Type B pancreatic cell (in vitro differentiated cells): ENCODE measurements at regions not wholly inside any gene's neighbourhood (a gene's known extent, or its start where the extent isn't known, plus 50 kb on each side); places are given as distances from the start of the nearest gene placed in this dataset.

Experiments used
- DNase-seq: peaks from one replicate; pipeline ENCODE4 v3.0.0; 2021; ENCODE audit warnings: mixed read lengths; ENCODE audit not compliant: unreplicated experiment; ENCODE audit errors: extremely low spot score
- H3K27ac Mint-ChIP-seq: 2 replicates; pipeline ENCODE4 v1.8.0; 2021; ENCODE audit warnings: mild to moderate bottlenecking, mixed read lengths
- H3K27me3 Mint-ChIP-seq: 2 replicates; pipeline ENCODE4 v1.8.0; 2021; ENCODE audit warnings: mixed read lengths
- H3K36me3 Mint-ChIP-seq: 2 replicates; pipeline ENCODE4 v1.8.0; 2021; ENCODE audit warnings: mixed read lengths
- H3K4me1 Mint-ChIP-seq: one replicate; pipeline ENCODE4 v1.8.0; 2021; ENCODE audit warnings: mixed read lengths; ENCODE audit not compliant: unreplicated experiment
- H3K4me3 Mint-ChIP-seq: 2 replicates; pipeline ENCODE4 v1.8.0; 2021; ENCODE audit warnings: mild to moderate bottlenecking, mixed read lengths
- H3K9me3 Mint-ChIP-seq: 2 replicates; pipeline ENCODE4 v1.8.0; 2021; ENCODE audit warnings: mixed read lengths
- TF ChIP-seq, protein P1 (sequence below): fragments of 200-600 bp; sonication (generic); conservative IDR thresholded peaks from 2 replicates; pipeline ENCODE4 v1.5.0; 2021; ENCODE audit warnings: antibody characterized with exemption, mild to moderate bottlenecking

DNA sequence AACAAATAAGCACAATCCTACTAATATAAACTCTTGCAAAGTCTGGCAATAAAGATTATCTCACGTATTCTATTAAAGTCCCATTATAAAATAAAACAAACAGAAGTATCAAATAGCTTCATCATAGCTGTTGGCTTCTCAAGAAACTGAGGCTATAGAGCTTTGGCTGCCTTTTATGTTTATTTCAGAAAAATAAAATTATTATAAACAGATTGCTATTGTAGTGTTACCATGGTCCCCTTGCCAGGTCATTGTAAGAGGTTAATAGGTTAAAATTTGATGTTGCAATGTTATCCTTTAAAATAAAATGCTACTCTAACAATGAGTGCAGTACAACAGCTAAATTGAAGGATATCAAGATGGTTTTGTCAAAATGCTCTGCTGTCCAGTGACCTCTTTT, 828.8 kb upstream of the SOX9 start:
- Mint-ChIP-seq H3K4me1 (peaks cover 7% of the 10 kb centered on the region), H3K27me3 (peaks cover 13% of the 10 kb centered on the region), H3K9me3 (no peaks in the 10 kb centered on the region), H3K36me3 (no peaks in the 10 kb centered on the region), H3K4me3 (no peak overlapping the region), H3K27ac (no peak overlapping the region)
- TF ChIP-seq, protein P1, sequence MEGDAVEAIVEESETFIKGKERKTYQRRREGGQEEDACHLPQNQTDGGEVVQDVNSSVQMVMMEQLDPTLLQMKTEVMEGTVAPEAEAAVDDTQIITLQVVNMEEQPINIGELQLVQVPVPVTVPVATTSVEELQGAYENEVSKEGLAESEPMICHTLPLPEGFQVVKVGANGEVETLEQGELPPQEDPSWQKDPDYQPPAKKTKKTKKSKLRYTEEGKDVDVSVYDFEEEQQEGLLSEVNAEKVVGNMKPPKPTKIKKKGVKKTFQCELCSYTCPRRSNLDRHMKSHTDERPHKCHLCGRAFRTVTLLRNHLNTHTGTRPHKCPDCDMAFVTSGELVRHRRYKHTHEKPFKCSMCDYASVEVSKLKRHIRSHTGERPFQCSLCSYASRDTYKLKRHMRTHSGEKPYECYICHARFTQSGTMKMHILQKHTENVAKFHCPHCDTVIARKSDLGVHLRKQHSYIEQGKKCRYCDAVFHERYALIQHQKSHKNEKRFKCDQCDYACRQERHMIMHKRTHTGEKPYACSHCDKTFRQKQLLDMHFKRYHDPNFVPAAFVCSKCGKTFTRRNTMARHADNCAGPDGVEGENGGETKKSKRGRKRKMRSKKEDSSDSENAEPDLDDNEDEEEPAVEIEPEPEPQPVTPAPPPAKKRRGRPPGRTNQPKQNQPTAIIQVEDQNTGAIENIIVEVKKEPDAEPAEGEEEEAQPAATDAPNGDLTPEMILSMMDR = no peak
- DNase-seq = no peak

DNA sequence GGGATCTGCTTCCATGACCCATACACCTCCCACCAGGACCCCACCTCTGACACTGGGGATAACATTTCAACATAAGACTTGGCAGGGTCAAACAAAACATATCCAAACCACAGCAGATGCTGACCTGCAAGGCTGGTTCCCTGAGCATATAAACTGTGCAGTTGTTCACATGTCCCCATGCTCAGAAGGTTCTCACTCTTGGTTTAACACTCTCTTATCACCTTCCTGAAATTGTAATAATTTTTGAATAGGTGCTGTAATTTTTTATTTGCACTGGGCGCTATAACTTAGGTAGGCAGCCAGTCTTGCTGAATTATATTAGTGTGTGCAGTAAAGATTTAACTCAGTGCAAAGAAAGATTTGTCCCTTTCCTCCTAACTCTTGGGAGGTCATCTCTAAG, 824.8 kb upstream of the SOX9 start:
- no peaks in the 10 kb centered on the region for H3K4me1 Mint-ChIP-seq
- H3K27me3 Mint-ChIP-seq = peaks cover 6% of the 10 kb centered on the region
- DNase-seq = no peak
- H3K27ac Mint-ChIP-seq = no peak overlapping the region
- H3K9me3 Mint-ChIP-seq = no peaks in the 10 kb centered on the region
- no peaks in the 10 kb centered on the region for H3K36me3 Mint-ChIP-seq
- TF ChIP-seq, protein P1 = no peak
- H3K4me3 Mint-ChIP-seq = no peak overlapping the region

DNA sequence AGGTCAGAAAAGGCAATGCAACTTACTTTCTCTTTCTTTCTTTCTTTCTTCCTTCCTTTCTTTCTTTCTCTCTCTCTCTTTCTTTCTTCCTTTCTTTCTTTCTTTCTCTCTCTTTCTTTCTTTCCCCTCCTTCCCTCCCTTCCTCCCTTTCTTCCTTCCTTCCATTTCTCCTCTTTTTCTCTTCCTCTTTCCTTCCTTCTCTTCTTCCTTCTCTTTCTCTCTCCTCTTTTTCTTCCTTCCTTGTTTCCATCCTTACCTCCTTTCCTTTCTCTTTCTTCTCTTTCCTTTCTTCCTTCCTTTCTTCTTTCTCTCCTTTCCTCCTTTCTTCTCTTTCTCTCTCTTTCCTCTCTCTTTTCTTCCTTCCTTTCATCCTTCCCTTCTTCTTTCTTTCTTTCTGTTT, 819.8 kb upstream of the SOX9 start:
- Mint-ChIP-seq H3K4me3 (no peak overlapping the region), H3K27ac (no peak overlapping the region), H3K36me3 (no peaks in the 10 kb centered on the region), H3K4me1 (no peaks in the 10 kb centered on the region), H3K27me3 (peaks cover 10% of the 10 kb centered on the region), H3K9me3 (peaks cover 10% of the 10 kb centered on the region)
- TF ChIP-seq, protein P1 = no peak
- DNase-seq = no peak

DNA sequence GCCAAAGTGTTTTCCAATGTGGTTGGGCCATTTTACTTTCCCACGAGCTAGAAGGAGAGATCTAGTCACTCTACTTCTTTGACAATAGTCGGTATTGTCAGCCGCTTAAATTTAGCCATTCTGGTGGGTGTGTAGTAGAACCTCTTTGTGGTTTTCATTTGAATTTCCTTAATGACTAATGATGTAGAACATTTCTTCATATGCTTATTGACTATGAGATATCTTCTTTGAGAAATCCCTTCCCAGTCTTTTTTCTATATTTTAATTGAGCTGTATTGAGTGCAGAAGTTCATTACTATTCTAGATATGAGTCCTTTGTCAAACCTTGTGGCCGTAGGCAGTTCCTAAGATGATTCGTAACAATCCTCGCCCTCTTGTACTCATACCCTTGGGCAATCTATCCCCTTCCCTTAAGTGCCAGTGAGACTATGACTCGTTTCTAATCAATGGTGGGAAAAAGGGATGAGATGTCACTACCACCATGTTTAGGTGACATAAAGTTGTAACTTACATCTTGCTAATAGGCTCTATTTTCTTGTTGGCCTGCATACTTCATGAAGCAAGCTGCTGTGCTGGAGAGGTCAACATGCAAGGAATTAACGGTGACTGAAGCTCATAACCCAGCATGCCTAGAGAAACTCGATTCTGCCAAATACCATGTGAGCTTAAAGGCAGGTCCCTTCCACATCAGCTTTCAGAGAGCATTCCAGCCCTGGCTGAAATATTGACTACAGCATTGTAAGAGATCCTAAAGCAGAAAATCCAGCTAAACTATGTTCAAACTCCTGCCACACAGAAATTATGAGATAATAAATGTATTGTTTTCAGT, 817.9 kb upstream of the SOX9 start:
- Mint-ChIP-seq H3K4me3 (no peak overlapping the region), H3K36me3 (no peaks in the 10 kb centered on the region), H3K27ac (no peak overlapping the region), H3K27me3 (peaks cover 10% of the 10 kb centered on the region), H3K9me3 (peaks cover 16% of the 10 kb centered on the region), H3K4me1 (no peaks in the 10 kb centered on the region)
- DNase-seq = no peak
- TF ChIP-seq, protein P1 = no peak

DNA sequence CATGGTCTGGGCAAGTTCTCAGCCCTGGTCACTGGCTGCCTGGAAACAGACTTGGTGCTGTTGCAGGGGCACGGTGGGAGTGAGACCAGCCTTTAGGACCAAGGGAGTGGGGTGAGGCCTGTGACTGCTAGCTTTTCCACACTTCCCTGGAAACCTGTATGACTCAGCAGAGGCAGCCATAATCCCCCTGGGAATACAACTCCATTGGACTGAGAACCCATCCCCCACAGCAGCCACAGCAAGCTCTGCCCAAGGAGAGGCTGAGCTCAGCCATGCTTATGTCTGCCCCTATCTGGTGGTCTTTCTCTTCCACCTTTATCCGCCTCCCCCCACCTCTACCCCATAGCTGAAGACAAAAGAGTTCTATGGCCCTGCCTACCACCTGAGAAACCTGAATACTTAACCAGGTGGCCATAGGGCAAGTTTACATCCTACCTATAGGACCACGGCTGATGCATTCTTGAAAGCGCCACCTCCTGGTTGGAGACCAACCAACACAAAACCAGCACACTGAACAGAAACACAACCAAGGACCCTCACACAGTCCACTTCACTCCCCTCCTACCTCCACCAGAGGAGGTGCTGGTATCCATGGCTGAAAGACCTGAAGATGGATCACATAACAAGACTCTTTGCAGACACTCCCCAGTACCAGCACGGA, 816.2 kb upstream of the SOX9 start:
- H3K36me3 Mint-ChIP-seq = no peaks in the 10 kb centered on the region
- DNase-seq = no peak
- peaks cover 16% of the 10 kb centered on the region for H3K9me3 Mint-ChIP-seq
- TF ChIP-seq, protein P1 = no peak
- H3K27ac Mint-ChIP-seq = no peak overlapping the region
- no peaks in the 10 kb centered on the region for H3K4me1 Mint-ChIP-seq
- H3K4me3 Mint-ChIP-seq = no peak overlapping the region
- peaks cover 12% of the 10 kb centered on the region for H3K27me3 Mint-ChIP-seq
